ENCODE measurements at regions not wholly inside any gene's neighbourhood (a gene's known extent, or its start where the extent isn't known, plus 50 kb on each side); places are given as distances from the start of the nearest gene placed in this dataset.

DNA sequence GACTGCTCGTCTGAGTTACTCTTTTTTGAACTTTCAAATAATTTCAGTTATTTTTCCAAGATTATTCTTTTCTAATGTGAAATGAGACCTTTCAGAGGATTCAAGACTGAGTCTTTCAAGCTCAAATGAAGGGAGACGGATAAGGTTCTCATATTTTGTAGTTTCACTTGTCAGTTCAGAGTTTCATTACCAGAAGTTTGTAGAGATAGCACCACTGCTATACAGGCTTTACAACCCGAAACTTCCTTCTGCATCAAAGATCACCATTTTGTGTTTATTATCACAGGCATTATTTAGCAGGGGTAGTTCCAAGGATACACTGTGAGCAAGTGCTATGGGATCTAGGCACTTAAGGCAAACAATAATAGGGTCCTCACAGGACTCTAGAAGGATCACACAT, 74.7 kb upstream of the EPHA7 start:
- TF ChIP-seq, protein P1, sequence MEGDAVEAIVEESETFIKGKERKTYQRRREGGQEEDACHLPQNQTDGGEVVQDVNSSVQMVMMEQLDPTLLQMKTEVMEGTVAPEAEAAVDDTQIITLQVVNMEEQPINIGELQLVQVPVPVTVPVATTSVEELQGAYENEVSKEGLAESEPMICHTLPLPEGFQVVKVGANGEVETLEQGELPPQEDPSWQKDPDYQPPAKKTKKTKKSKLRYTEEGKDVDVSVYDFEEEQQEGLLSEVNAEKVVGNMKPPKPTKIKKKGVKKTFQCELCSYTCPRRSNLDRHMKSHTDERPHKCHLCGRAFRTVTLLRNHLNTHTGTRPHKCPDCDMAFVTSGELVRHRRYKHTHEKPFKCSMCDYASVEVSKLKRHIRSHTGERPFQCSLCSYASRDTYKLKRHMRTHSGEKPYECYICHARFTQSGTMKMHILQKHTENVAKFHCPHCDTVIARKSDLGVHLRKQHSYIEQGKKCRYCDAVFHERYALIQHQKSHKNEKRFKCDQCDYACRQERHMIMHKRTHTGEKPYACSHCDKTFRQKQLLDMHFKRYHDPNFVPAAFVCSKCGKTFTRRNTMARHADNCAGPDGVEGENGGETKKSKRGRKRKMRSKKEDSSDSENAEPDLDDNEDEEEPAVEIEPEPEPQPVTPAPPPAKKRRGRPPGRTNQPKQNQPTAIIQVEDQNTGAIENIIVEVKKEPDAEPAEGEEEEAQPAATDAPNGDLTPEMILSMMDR (IDR thresholded peaks at IDR 0.05): no peak
- no peak for TF ChIP-seq POLR2A (IDR thresholded peaks at IDR 0.05)

Measured in thyroid gland (tissue), 4 donors.